ENCODE measurements at regions not wholly inside any gene's neighbourhood (a gene's known extent, or its start where the extent isn't known, plus 50 kb on each side); places are given as distances from the start of the nearest gene placed in this dataset.
A peak's percentile ranks its signal among the peaks of the same experiment; 100 is the strongest.

- Histone ChIP-seq H3K36me3 (ENCODE audit: control insufficient read depth, insufficient read depth, low read length) (no peaks in the 10 kb centered on the region), H3K4me1 (peaks cover 30% of the 10 kb centered on the region), H3K4me3 (ENCODE audit: low read depth, low read length) (no peak overlapping the region), H3K9me3 (no peaks in the 10 kb centered on the region), H3K27me3 (replicated peaks; ENCODE audit: control insufficient read depth, insufficient read depth, low read length) (no peaks in the 10 kb centered on the region)
- no peak for TF ChIP-seq CTCF (IDR thresholded peaks at IDR 0.05; ENCODE audit: insufficient read depth in 1 of 2, low read depth in 1 of 2, low read length in 1 of 2, severe bottlenecking in 1 of 2, unreplicated experiment in 1 of 2)
- peaks cover under 1% of the 10 kb centered on the region for H3K36me3 Mint-ChIP-seq (ENCODE audit: insufficient read depth, unreplicated experiment)
- CTCF ChIA-PET: no interaction called here
- POLR2A ChIA-PET: no interaction called here
- BruUV-seq (replicated peaks): no TSS peak
- H3K4me3 Mint-ChIP-seq (ENCODE audit: unreplicated experiment): no peak overlapping the region
- peaks cover 11% of the 10 kb centered on the region for H3K9me3 Mint-ChIP-seq (ENCODE audit: unreplicated experiment)
- H3K27me3 Mint-ChIP-seq (ENCODE audit: insufficient read depth, unreplicated experiment): no peaks in the 10 kb centered on the region
- peak overlapping the region; percentile 18 for H3K27ac Mint-ChIP-seq (ENCODE audit: unreplicated experiment)
- peaks cover 15% of the 10 kb centered on the region for H3K4me1 Mint-ChIP-seq (ENCODE audit: low read depth, unreplicated experiment)
- intact Hi-C loops (cut with micrococcal nuclease; ENCODE audit: unreplicated experiment): loop anchor here (10.0 kb wide), 1 partner anchor 600 kb away; no protein-coding TSS in a partner anchor
- no peak for DNase-seq
Measured at GRCh38 chr10:33794460-33794859, 460.0 kb upstream of the NRP1 start.

GRCh38 chr10:33793793-33794192 lies 459.3 kb upstream of the NRP1 start:
- POLR2A ChIA-PET: no interaction called here
- Mint-ChIP-seq H3K27ac (ENCODE audit: unreplicated experiment) (no peak overlapping the region), H3K36me3 (ENCODE audit: insufficient read depth, unreplicated experiment) (no peaks in the 10 kb centered on the region), H3K4me3 (ENCODE audit: unreplicated experiment) (no peak overlapping the region), H3K4me1 (ENCODE audit: low read depth, unreplicated experiment) (peaks cover 11% of the 10 kb centered on the region), H3K9me3 (ENCODE audit: unreplicated experiment) (peaks cover 9% of the 10 kb centered on the region), H3K27me3 (ENCODE audit: insufficient read depth, unreplicated experiment) (no peaks in the 10 kb centered on the region)
- intact Hi-C loops (cut with micrococcal nuclease; ENCODE audit: unreplicated experiment): loop anchor here (10.0 kb wide), 1 partner anchor 599 kb away; no protein-coding TSS in a partner anchor
- Histone ChIP-seq H3K4me3 (ENCODE audit: low read depth, low read length) (no peak overlapping the region), H3K36me3 (ENCODE audit: control insufficient read depth, insufficient read depth, low read length) (no peaks in the 10 kb centered on the region), H3K4me1 (peaks cover 24% of the 10 kb centered on the region), H3K27me3 (replicated peaks; ENCODE audit: control insufficient read depth, insufficient read depth, low read length) (no peaks in the 10 kb centered on the region), H3K9me3 (no peaks in the 10 kb centered on the region)
- TF ChIP-seq CTCF (IDR thresholded peaks at IDR 0.05; ENCODE audit: insufficient read depth in 1 of 2, low read depth in 1 of 2, low read length in 1 of 2, severe bottlenecking in 1 of 2, unreplicated experiment in 1 of 2): no peak
- no peak for DNase-seq
- no TSS peak for BruUV-seq (replicated peaks)
- CTCF ChIA-PET: no interaction called here

- no peaks in the 10 kb centered on the region for H3K36me3 ChIP-seq (ENCODE audit: control insufficient read depth, insufficient read depth, low read length)
- no peaks in the 10 kb centered on the region for H3K9me3 ChIP-seq
- no peaks in the 10 kb centered on the region for H3K27me3 ChIP-seq (replicated peaks; ENCODE audit: control insufficient read depth, insufficient read depth, low read length)
- H3K4me3 ChIP-seq (ENCODE audit: low read depth, low read length): no peak overlapping the region
- peaks cover 9% of the 10 kb centered on the region for H3K9me3 Mint-ChIP-seq (ENCODE audit: unreplicated experiment)
- no peaks in the 10 kb centered on the region for H3K36me3 Mint-ChIP-seq (ENCODE audit: insufficient read depth, unreplicated experiment)
- no peak for TF ChIP-seq CTCF (IDR thresholded peaks at IDR 0.05; ENCODE audit: insufficient read depth in 1 of 2, low read depth in 1 of 2, low read length in 1 of 2, severe bottlenecking in 1 of 2, unreplicated experiment in 1 of 2)
- no peak overlapping the region for H3K27ac Mint-ChIP-seq (ENCODE audit: unreplicated experiment)
- H3K4me1 Mint-ChIP-seq (ENCODE audit: low read depth, unreplicated experiment): no peaks in the 10 kb centered on the region
- intact Hi-C loops (cut with micrococcal nuclease; ENCODE audit: unreplicated experiment): loop anchor here (10.0 kb wide), 1 partner anchor 596 kb away; no protein-coding TSS in a partner anchor
- no peak for DNase-seq
- CTCF ChIA-PET: no interaction called here
- H3K27me3 Mint-ChIP-seq (ENCODE audit: insufficient read depth, unreplicated experiment): no peaks in the 10 kb centered on the region
- no peaks in the 10 kb centered on the region for H3K4me1 ChIP-seq
- no TSS peak for BruUV-seq (replicated peaks)
- H3K4me3 Mint-ChIP-seq (ENCODE audit: unreplicated experiment): no peak overlapping the region
- POLR2A ChIA-PET: no interaction called here
Measured at GRCh38 chr10:33791272-33791660, 456.8 kb upstream of the NRP1 start.

Data from Caco-2 (cell line).